H1 (cell line): ENCODE measurements at regions not wholly inside any gene's neighbourhood (a gene's known extent, or its start where the extent isn't known, plus 50 kb on each side); places are given as distances from the start of the nearest gene placed in this dataset.

ENCODE experiments used
- KDM1A ChIP-seq: fragments of 200-600, 300-600 bp; sonication (generic); IDR thresholded peaks from 2 replicates; pipeline ENCODE4 v1.7.1; 2016; ENCODE audit warnings: mild to moderate bottlenecking, low read length, borderline replicate concordance
- RBBP5 ChIP-seq: IDR thresholded peaks from 2 replicates; pipeline ENCODE4 v1.7.1; 2012; ENCODE audit warnings: low read depth, mild to moderate bottlenecking, inconsistent platforms, low read length, moderate library complexity, borderline replicate concordance
- YY1 ChIP-seq: IDR thresholded peaks from 2 replicates; pipeline ENCODE4 v1.6.1; 2011; ENCODE audit warnings: low read depth, mild to moderate bottlenecking, low read length

- no peak for TF ChIP-seq KDM1A
- no peak for TF ChIP-seq RBBP5
- no peak for TF ChIP-seq YY1
Measured at GRCh38 chrX:68936126-68936525, 107.3 kb downstream of the EFNB1 start (continued).
